DMS53 treated with DMSO at 0.1 percent for 48 hours (cell line): ENCODE measurements at regions not wholly inside any gene's neighbourhood (a gene's known extent, or its start where the extent isn't known, plus 50 kb on each side); places are given as distances from the start of the nearest gene placed in this dataset.
"Not testable (repeated sequence)": the region's sequence is repeated elsewhere in the genome, so short reads cannot be mapped to it uniquely, and the experiment has no call there.

Source experiments
- DNase-seq: peaks from one replicate; lab custom pipeline; 2025; ENCODE audit not compliant: unreplicated experiment; lab: John Stamatoyannopoulos, UW

DNA sequence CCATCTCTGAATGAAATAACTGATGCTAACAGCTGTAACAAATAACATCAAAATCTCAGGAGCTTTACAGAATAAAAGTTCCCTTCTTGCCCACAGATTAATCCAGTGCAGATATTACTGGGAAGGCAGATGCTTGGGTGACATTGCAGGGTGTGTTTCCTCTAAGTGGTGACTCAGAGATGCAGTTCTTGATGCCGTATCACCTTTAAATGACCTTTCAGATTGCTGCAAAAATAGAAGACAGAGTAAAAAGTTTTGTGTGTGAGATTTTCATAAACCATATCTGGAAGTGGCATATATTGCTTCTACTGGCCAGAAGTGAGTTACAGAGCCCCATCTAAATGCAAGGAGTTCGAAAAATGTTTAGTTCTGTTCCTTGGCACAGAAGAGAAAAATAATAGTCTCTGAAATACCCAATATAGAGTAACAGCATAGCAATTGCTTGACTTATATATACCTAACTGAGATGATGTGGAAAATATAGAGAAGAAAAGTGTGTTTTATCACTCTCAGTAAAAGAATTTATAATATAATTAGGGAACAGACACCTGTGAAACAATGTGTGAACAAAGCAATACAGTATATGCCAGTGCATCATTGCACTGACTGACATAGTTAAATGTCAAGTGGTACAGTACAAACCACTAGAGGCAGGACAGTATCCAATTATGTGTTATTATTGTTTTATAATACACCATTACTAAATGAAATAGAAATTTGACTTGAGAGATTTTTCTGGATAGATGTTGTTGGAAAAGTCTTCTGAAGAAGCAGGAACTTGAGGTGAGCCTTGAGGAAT lies 430.7 kb upstream of the CBLB start:
- DNase-seq: no peak

DNA sequence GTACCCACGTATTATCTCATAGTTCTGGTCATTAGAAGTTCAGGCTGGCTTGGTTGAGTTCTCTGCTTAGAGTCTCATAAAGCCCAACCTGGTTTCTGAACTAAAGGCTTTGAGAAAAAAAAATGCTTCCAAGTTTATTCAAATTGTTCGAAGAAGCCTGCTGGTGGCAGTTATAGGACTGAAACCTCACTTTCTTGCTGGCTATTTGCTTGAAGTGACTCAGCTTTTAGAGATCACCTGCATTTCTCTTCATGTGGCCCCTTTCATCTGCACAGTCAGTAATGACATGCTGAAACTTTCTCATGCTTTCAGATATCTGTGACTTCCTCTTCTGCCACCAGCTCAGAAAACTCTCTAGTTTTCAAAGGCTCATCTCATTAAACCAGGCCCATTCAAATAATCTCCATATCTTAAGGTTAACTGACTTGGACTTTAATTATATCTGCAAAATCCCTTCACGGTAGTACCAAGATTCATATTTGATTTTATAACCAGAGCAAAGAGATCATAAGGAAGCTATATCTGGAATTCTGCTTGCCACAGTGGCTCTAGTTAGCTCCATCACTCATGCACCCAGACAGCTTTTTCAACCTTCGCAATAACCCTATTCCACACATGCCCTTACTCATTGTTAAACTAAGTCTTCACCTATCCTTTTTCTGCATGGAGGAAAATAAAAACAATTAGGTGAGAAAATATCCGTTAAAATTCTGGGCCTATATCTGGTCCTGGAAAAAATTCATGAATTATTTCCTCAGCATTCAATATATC lies 433.8 kb upstream of the CBLB start:
- no peak for DNase-seq

DNA sequence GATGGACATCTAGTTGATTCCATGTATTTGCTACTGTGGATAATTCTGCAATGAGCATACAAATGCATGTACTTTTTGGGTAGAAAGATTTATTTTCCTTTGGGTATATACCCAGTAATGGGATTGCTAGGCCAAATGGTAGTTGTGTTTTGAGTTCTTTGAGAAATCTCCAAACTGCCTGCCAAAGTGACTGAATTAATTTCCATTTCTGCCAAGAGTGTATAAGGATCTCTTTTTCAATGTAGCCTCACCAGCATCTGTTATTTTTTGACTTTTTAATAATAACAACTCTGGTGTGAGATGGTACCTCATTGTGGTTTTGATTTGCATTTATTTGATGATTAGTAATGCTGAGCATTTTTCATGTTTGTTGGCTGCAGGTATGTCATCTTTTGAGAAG lies 435.0 kb upstream of the CBLB start:
- DNase-seq: no peak

DNA sequence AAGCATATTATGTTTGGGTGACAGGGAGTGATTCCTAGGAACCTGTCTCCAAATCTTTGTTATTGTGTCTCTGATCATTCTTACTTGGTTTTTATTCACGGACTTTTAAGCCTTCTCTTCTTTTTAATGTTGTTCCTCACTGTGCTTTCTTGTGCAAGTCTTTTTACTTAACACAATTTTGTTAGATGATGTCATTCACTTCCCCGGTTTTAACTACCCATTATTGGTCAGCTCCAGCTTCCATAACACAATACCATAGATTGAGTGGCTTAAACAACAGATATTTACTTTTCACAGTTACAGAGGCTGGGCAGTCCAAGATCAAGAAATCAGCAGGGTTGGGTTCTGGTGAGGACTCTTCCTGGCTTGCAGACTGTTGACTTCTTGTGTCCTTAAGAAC lies 436.3 kb upstream of the CBLB start:
- no peak for DNase-seq

DNA sequence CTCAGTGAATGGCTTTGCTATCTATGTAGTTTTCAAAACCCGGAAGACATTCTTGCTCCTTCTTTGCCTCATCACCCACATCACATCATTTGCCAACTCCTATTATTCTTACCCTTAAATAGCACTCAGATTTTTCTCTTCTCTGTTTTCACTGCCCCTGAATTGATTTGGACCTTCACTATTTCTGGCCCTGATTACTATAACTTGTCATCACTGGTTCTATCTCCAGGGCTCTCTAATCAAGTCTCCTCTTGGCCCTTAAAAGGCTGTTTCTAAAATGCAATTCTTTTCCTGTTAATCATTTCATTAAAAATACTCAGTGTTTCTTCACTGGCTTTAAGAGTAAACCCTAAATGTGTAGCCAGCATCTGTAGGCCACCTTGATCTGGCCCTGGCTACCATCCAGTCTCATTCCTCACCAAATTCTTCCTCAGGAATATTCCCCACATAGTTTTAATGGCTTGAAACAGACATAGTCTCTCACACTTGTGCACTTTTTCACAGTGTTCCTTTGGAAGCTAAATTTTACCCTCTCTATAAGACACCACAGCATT lies 437.1 kb upstream of the CBLB start:
- no peak for DNase-seq

DNA sequence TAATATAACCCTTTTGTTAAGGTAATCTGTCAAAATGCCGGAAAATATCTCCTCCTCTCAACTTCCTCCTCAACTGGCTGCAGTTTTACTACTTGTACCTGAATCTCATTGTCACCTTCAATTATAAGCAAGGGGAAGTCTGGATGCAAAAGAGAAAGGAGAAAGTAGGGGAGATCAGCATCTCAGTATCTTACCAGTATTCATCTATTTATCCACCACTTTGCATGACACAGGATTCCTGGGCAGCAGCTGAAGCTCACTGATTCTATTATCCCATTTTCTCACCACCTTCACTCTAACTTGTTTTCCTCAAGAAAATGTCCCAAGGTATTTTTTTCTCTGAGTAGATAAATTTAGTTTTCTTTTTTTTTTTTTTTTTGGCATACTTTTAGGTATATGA lies 440.5 kb upstream of the CBLB start:
- no peak for DNase-seq

DNA sequence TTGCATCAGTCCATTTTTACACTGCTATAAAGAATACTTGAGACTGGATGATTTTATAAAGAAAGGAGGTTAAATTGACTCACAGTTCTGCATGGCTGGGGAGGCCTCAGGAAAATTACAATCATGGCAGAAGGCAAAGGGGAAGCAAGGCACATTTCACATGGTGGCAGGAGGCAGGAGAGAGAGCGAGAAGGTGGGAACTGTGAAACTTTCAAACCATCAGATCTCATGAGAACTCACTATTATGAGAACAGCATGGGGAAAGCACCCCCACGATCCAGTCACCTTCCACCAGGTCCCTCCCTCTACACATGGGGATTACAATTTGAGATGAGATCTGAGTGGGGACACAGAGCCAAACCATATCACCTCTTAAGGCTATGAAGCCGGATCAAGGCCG lies 441.0 kb upstream of the CBLB start:
- not testable (repeated sequence) for DNase-seq

DNA sequence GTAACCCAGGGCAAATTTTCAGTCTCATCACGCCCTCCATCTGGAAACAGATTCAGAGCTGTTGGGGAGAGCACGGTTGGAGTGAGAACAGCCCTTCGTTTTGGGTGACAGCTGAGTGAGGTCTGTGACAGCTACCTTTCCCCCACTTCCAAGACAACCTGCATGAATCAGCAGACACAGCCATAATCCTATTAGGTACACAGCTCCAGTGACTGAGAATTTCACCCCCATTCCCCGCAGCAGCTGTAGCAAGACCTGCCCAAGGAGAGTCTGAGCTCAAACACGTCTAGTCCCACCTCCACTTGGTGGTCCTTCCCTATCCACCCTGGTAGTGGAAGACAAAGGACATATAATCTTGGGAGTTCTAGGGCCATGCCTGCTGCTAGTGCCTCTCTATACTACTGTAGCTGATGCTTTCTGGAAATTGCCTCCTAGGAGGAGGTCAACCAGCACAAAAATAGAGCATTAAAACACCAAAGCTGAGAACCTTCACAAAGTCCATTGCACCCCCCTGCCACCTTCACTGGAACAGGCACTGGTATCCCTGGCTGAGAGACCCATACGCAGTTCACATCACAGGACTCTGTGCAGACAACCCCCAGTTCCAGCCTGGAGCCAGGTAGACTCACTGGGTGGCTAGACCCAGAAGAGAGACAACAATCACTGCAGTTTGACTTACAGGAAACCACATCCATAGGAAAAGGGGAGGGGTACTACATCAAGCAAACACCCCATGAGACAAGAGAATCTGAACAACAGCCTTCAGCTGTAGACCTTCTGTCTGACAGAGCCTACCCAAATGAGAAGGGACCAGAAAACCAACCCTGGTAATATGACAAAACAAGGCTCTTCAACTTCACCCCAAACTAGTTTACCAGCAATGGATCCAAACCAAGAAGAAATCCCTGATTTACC lies 448.6 kb upstream of the CBLB start:
- DNase-seq: no peak

DNA sequence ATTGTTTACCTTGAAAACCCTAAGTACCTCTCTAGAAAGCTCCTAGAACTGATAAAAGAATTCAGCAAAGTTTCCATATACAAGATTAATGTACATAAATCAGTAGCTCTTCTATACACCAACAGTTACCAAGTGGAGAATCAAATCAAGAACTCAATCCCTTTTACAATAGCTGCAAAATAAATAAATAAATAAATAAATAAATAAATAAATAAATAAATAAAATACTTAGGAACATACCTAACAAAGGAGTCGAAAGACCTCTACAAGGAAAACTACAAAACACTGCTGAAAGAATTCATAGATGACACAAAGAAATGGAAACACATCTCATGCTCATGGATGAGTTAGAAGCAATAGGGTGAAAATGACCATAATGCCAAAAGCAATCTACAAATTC lies 452.6 kb upstream of the CBLB start:
- DNase-seq: not testable (repeated sequence)

DNA sequence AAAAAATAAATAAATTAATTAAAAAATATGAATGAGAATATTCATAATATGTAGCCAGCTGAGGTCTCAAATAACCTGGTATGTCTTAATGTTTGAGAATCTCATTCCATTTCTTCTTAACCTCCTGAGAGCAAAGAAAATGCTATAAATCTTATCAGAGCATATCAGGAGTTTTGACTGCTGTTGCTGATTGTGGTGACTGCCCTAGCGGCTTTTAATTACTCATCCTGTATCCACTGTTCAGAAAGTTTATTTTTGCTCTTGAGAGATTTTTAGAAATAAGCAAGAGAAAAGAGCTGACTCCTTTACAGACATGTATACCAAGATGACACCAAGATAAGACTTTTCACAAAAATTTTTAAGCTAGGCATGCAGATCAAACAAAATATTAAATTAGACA lies 454.8 kb upstream of the CBLB start:
- DNase-seq: no peak

DNA sequence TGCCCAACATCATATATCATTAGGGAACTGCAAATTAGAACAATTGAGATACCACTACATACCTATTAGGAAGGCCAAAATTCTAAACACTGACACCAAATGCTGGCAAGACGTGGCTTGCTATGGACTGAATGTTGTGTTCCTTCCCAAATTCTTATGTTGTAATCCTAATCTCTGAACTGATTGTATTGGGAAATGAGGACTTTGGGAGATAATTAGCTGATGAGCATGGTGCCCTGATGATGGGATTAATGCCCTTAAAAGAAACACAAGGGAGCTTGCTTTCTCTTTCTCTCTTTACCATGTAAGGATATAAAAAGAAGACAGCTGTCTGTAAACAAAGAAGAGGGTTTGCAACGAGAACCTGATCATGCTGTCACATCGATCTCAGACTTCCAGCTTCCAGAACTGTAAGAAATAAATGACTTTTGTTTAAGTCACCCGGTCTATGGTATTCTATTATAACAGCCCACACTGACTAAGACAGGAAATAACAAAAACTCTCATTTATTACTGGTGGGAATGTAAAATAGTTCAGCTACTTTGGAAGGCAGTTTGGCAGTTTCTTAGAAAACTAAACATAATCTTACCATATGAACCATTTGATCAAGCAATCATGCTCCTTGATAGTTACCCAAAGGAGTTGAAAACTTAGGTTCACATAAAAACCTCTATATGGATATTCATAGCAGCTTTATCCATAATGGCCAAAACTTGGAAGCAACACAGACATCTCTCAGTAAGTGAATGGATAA lies 458.3 kb upstream of the CBLB start:
- DNase-seq: no peak

DNA sequence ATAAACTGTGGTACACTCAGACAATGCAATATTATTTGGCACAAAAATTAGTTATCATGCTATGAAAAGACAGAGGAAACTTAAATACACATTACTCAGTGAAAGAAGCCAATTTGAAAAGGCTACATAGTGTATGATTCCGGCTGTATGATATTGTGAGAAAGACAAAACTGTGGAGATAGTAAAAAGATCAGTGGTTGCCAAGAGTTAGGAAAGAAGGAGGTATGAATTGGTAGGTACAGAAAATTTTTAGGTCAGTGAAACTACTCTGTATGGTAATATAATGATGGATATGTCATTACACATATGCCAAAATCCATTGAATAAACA lies 458.8 kb upstream of the CBLB start:
- no peak for DNase-seq

DNA sequence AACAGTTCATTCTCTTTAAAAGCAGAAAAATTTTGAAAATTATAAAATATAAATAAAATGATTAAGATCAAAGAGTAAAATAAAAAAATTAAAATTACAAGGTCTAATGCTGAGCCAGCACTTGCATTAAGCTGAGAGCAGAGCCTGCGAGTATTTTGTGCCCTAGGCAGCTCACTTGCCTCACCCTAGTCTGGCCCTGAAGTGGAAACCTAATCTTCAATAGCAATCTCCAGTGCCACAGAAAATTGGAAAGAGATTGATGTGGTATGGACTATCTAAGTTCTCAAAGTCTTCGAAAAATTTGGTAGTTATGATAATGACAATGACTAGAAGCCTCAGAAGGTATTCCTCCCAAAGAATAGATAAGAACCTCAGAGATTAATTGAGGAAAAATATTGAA lies 459.4 kb upstream of the CBLB start:
- DNase-seq: no peak

DNA sequence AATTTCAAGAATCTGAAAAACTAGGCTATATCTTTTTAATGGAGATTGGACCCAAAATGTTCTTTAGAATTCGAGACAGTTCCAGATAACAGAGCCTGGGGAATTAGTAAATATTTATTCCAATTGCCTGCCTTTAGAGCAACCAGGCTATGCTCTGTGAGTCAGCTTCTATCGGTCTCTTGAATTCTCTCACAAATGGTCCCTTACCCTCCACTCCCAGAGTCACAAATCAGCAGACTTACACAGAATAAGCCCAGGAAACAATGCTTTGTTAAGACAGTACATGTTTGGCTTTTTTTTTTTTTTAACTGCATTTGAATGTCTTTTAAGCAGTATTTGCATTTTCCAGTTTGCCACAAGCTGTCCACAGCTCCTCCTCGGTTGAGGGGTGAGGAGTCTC lies 460.7 kb upstream of the CBLB start:
- DNase-seq: no peak

DNA sequence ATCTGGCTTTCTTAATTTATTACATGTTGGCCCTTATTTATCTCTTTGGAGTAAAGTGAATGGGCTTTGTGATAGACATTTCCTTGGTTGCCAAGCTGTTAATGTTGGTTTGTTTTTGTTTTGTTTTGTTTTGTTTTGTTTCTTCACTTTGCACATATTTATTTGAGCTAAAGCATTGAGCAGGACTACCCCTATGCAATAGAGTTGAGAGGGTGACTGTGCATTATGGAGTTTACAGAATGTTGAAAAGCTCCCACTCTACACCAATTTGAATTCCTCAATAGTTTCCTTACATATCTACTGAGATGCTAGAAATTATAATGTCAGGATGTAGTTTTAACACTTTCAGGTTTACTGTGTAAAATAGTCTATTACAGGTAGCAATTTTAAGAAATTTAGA lies 462.8 kb upstream of the CBLB start:
- DNase-seq: no peak

DNA sequence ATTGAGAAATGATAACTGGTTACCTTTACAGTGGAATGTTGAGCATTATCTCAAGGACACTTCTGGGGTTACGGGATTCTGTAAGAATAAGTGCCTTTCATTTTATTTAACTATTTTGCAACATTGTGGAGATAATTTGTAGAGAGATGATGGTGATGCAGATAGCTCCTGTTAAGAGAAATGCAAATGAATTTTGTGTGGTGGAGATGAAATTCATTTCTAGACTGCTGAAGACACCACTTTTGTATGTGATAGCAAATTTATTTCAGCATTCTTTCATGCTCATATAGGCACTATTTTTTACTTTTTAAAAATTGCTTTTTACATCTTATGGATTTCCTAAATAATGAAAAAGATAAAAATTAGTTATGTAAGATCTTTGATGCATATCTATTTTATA lies 463.3 kb upstream of the CBLB start:
- no peak for DNase-seq

DNA sequence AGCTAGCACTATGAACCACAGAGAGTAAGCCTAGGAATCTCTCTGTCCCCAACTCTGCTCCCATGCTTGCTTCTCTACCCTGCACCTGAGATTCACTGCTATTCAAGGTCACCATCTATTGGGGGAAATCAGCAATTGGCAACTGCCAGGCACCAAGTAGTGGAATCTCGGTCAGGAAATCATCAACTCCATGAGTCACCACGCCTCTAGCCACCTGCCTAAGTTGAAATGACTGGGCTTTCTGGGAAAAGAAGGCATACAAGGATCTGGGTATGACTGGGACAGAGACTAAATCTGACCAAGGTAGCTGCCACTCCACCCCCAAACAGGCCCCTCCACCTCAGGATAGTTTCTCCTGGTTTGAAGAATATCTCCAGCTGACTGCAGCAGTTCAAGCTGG lies 464.1 kb upstream of the CBLB start:
- DNase-seq: peak; percentile 4

DNA sequence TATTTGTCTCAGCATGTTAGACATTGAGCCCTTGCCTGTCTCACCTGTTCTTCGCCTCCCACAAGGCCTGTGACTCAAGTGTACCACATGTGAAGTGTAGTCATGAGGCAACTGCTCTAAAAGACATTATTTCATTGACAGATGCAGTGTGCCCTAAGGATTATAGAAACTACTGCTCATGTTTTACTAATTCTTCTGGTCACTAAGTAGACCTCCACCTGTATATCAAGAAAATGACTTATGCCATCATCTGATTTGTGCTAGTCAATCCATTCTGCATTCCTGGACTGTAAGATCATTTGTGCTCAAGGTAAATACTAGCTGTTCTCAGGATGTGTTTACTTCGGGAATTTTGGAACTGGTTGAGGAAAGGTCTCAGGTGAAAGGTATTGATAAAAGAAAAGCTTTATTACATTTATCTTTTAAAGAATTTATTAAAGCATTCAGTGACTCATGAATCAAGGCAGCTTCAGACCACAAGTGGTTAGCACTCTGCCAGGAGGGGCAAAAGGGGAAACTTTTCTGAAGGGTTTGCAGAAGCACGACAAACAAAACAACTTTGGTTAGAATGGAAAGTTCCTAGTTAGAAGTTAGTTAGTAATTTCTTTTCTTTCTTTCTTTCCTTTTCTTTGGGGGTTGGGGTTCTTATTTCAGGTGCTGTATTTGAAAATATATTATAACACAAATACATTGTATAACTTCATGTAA lies 465.3 kb upstream of the CBLB start:
- no peak for DNase-seq

DNA sequence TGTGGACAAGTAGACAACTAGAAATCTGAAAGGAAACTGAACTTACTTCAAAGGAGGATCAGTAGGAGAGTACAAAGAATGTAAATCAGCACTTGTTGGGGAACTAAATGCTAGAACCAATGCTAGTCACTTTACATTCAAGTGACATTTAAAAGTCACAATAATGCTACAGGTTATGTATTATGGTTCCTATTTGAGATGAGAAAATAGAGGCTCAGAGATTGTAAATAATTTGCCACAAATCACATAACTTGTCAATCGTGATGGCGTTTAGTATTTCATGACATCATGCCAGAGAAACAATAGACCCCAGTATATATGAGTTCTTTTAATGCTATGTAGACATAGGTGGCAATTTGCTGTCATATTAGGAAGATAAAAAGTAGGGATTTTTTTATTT lies 467.8 kb upstream of the CBLB start:
- DNase-seq: no peak

DNA sequence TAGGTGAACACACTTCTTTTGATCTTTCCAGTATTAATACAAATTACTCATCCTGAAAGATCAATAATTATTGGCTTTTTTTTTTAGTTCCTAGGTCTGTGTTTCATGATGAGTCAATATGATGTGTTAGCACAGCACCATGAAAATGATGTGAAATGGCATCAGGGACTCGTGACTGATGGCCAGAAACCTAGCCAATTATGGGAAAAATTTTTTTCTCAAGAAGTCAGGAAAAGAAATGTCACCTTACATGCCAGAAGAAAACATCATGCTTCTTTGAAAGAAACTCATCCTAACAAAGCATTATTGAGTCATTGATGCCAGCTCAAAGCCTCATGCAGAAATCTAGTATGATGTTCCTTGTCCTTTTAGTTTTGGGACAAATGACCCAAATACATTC lies 468.3 kb upstream of the CBLB start:
- DNase-seq: no peak
